ENCODE measurements at regions not wholly inside any gene's neighbourhood (a gene's known extent, or its start where the extent isn't known, plus 50 kb on each side); places are given as distances from the start of the nearest gene placed in this dataset.

GRCh38 chr14:48853159-48853558 lies 733.0 kb downstream of the RPS29 start:
- TF ChIP-seq FOXA1 (IDR thresholded peaks at IDR 0.05): no peak
- no peak for TF ChIP-seq BHLHE40 (IDR thresholded peaks at IDR 0.05; ENCODE audit: borderline replicate concordance)
- no peak for TF ChIP-seq PKNOX1 (IDR thresholded peaks at IDR 0.05)
- no peak for TF ChIP-seq ARNT (IDR thresholded peaks at IDR 0.05)
- no peak for TF ChIP-seq ZNF384 (IDR thresholded peaks at IDR 0.05)
- TF ChIP-seq FOXM1 (IDR thresholded peaks at IDR 0.05; ENCODE audit: borderline replicate concordance): no peak
- TF ChIP-seq SP1 (IDR thresholded peaks at IDR 0.05): no peak
- TF ChIP-seq L3MBTL2 (conservative IDR thresholded peaks at IDR 0.05): no peak
- TF ChIP-seq FOXK2 (IDR thresholded peaks at IDR 0.05): no peak
- no peak for TF ChIP-seq ELF4 (IDR thresholded peaks at IDR 0.05)

Data from HEK293T (cell line).